NCI-H748 (cell line): ENCODE measurements at regions not wholly inside any gene's neighbourhood (a gene's known extent, or its start where the extent isn't known, plus 50 kb on each side); places are given as distances from the start of the nearest gene placed in this dataset.

Source experiments
- DNase-seq: peaks from one replicate; lab custom pipeline; 2025; ENCODE audit not compliant: unreplicated experiment; lab: John Stamatoyannopoulos, UW

- peak; percentile 31 for DNase-seq
Observed at GRCh38 chr12:24561411-24561871, 387.5 kb downstream of the BCAT1 start.

GRCh38 chr12:24560831-24561271, 388.1 kb downstream of the BCAT1 start:
- DNase-seq: no peak

- no peak for DNase-seq
Observed at GRCh38 chr12:24560192-24560775, 388.6 kb downstream of the BCAT1 start.

- no peak for DNase-seq
Observed at GRCh38 chr12:24557738-24558137, 391.2 kb downstream of the BCAT1 start.

- DNase-seq: no peak
Observed at GRCh38 chr12:24555730-24556129, 393.2 kb downstream of the BCAT1 start.

- no peak for DNase-seq
Observed at GRCh38 chr12:24554612-24555295, 394.1 kb downstream of the BCAT1 start.

GRCh38 chr12:24553259-24553658, 395.6 kb downstream of the BCAT1 start:
- DNase-seq: no peak

GRCh38 chr12:24551163-24551786, 397.6 kb downstream of the BCAT1 start:
- DNase-seq: peak; percentile 81

GRCh38 chr12:24550609-24551008, 398.3 kb downstream of the BCAT1 start:
- DNase-seq: no peak

GRCh38 chr12:24546661-24547060, 402.2 kb downstream of the BCAT1 start:
- no peak for DNase-seq

- no peak for DNase-seq
Observed at GRCh38 chr12:24546084-24546483, 402.8 kb downstream of the BCAT1 start.

GRCh38 chr12:24544368-24544767, 404.5 kb downstream of the BCAT1 start:
- DNase-seq: no peak

GRCh38 chr12:24541193-24541871, 407.6 kb downstream of the BCAT1 start:
- no peak for DNase-seq

- no peak for DNase-seq
Observed at GRCh38 chr12:24539646-24540045, 409.3 kb downstream of the BCAT1 start.

GRCh38 chr12:24537083-24537860, 411.6 kb downstream of the BCAT1 start:
- no peak for DNase-seq

- DNase-seq: no peak
Observed at GRCh38 chr12:24535334-24536069, 413.4 kb downstream of the BCAT1 start.

- no peak for DNase-seq
Observed at GRCh38 chr12:24534622-24535021, 414.3 kb downstream of the BCAT1 start.

GRCh38 chr12:24533716-24534352, 415.1 kb downstream of the BCAT1 start:
- no peak for DNase-seq

GRCh38 chr12:24530689-24531088, 418.2 kb downstream of the BCAT1 start:
- DNase-seq: no peak

GRCh38 chr12:24527102-24527501, 421.8 kb downstream of the BCAT1 start:
- DNase-seq: no peak
